ENCODE measurements at regions not wholly inside any gene's neighbourhood (a gene's known extent, or its start where the extent isn't known, plus 50 kb on each side); places are given as distances from the start of the nearest gene placed in this dataset.
A peak's percentile ranks its signal among the peaks of the same experiment; 100 is the strongest.

DNA sequence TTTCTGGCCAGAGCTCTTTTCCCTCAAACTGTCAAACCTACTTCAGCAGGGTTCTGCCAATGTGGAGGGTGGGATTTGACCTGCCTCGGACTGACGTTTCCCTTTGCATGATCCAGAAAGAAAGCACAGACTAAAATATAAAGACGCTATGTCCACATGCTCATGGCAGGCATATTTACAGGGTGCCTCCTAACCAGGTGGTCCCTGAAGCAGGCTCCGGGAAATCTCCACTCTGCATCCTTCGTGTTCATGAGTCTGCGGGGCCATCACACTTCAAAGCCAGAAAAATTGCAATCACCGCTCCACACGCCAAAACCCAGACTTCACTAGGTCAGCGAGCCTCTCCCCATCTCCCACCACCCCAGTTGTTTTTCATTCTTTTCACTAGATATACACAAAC is 143.3 kb upstream of the IGF1R start:
- Histone ChIP-seq H3K4me1 (no peaks in the 10 kb centered on the region), H3K27me3 (no peaks in the 10 kb centered on the region), H3K27ac (no peak overlapping the region), H3K4me3 (no peak overlapping the region), H3K9me3 (no peaks in the 10 kb centered on the region), H3K36me3 (no peaks in the 10 kb centered on the region)
- DNase-seq (no peak), FAIRE-seq (no peak), ATAC-seq (no peak)
- TF ChIP-seq, protein P1, sequence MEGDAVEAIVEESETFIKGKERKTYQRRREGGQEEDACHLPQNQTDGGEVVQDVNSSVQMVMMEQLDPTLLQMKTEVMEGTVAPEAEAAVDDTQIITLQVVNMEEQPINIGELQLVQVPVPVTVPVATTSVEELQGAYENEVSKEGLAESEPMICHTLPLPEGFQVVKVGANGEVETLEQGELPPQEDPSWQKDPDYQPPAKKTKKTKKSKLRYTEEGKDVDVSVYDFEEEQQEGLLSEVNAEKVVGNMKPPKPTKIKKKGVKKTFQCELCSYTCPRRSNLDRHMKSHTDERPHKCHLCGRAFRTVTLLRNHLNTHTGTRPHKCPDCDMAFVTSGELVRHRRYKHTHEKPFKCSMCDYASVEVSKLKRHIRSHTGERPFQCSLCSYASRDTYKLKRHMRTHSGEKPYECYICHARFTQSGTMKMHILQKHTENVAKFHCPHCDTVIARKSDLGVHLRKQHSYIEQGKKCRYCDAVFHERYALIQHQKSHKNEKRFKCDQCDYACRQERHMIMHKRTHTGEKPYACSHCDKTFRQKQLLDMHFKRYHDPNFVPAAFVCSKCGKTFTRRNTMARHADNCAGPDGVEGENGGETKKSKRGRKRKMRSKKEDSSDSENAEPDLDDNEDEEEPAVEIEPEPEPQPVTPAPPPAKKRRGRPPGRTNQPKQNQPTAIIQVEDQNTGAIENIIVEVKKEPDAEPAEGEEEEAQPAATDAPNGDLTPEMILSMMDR (IDR thresholded peaks at IDR 0.05) = no peak
- intact Hi-C loops (cut with DNase I) = no loop called here
- WGBS, 2 donors = 78 to 85% methylated on average over 9 of the region's 9 CpGs

DNA sequence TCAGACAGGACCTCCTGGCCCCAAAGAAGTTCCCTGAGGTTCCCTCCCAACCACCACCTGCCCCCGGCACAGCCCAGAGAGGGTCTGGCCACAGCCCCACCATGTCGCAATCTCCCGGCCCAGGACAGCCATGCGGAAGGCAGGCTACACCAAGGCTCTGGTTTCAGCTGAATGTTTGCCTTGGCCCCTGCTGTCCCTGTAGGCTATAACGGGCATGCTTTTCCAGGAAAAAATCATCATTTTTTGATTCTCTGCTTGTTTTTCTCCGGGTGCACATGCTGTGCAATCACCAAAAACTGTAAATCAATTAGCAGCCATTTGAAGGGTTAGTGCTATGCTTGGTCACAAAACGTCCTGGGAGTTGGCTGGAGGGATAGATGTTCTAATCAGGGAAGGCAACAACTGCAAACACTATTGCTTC is 142.7 kb upstream of the IGF1R start:
- Histone ChIP-seq H3K27me3 (no peaks in the 10 kb centered on the region), H3K27ac (no peak overlapping the region), H3K36me3 (no peaks in the 10 kb centered on the region), H3K4me1 (no peaks in the 10 kb centered on the region), H3K9me3 (no peaks in the 10 kb centered on the region), H3K4me3 (no peak overlapping the region)
- DNase-seq (no peak), FAIRE-seq (no peak), ATAC-seq (peak in 2 of 4 donors; percentile 25 to 47)
- intact Hi-C loops (cut with DNase I) = no loop called here
- TF ChIP-seq, protein P1 (IDR thresholded peaks at IDR 0.05) = no peak
- WGBS, 2 donors = 61 to 63% methylated on average over 7 of the region's 7 CpGs

DNA sequence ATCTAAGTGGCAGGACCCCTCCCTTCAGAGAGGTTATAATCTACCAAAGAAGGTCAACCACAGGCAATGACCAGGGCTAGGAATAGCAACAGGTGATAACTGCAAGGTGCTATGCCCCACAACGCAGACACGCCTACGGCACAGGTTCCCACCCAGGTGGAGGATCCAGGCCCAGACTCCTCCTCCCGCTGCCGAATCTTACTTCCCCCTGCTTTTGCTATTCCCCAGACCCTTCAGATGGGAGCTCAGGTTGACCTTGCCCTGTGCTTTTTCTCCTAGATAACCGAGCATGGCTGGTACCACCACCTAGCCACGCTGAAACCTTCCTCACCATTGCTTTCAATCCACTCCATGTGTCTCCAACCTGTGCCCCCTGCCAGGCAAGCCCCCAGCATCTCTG is 142.2 kb upstream of the IGF1R start:
- no peak overlapping the region for H3K27ac ChIP-seq
- no peaks in the 10 kb centered on the region for H3K9me3 ChIP-seq
- intact Hi-C loops (cut with DNase I) = no loop called here
- ATAC-seq = no peak
- no peak overlapping the region for H3K4me3 ChIP-seq
- no peaks in the 10 kb centered on the region for H3K4me1 ChIP-seq
- TF ChIP-seq, protein P1 (IDR thresholded peaks at IDR 0.05) = no peak
- 88 to 91% methylated on average over 7 of the region's 7 CpGs for WGBS, 2 donors
- FAIRE-seq = no peak
- H3K27me3 ChIP-seq = no peaks in the 10 kb centered on the region
- no peak for DNase-seq
- no peaks in the 10 kb centered on the region for H3K36me3 ChIP-seq

DNA sequence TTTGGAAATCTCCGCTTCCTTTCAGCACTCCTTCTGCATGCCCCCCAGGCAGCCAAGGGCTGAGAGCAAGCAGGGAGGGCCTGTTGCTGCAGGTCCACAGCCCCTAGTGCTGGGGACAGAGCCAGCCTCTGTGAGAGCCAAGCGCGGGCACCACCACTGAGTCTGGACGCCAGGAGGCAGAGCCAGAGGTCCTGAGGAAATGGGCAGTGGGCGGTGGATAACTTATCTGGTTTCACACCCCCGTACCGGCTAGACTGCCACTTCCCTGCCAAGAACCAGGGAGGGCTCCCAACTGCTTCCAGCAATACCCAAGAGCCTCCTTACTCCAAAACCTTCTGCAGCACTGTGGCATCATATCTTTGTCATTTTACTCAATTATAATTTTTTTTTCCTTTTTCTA is 141.6 kb upstream of the IGF1R start:
- intact Hi-C loops (cut with DNase I) = no loop called here
- H3K4me3 ChIP-seq = no peak overlapping the region
- no peaks in the 10 kb centered on the region for H3K36me3 ChIP-seq
- ATAC-seq (no peak), DNase-seq (no peak), FAIRE-seq (no peak)
- H3K4me1 ChIP-seq = no peaks in the 10 kb centered on the region
- no peaks in the 10 kb centered on the region for H3K9me3 ChIP-seq
- H3K27ac ChIP-seq = no peak overlapping the region
- TF ChIP-seq, protein P1 (IDR thresholded peaks at IDR 0.05) = no peak
- no peaks in the 10 kb centered on the region for H3K27me3 ChIP-seq
- WGBS, 2 donors = 61 to 63% methylated on average over 7 of the region's 7 CpGs

DNA sequence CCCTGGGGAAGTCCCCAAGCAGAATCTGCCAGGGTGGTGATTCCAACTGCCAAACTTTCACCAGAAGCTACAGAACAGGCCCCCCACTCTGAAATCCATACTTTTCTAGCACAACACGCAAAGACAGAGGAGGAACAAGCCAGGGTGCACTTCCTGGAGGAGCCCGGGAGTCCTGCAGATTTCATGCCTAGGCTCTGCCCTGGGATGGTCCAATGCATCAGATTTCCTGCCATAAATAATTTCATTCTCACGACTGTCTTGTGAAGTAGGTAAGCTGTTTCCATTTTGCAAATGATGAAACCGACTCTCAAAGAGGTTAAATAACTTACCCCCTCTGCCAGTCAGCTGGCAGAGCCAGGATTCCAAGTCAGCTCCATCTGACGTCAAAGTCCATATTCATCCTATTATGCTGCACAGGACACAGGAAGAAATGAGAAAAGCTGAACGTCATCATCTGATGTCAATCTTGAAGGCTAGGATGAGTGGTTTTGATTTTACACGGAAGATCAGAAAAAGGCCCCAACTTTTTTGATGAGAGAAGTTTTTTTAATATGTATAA is 134.8 kb upstream of the IGF1R start:
- intact Hi-C loops (cut with DNase I) = loop anchor here in 1 of 3 donors (10.0 kb wide), 1 partner anchor 551 kb away; no protein-coding TSS in a partner anchor
- Histone ChIP-seq H3K9me3 (no peaks in the 10 kb centered on the region), H3K4me1 (peaks cover 4 to 9% (median 6%) of the 10 kb centered on the region in 3 donors), H3K4me3 (peak overlapping the region in 2 of 4 donors; percentile 18 to 40), H3K36me3 (no peaks in the 10 kb centered on the region), H3K27ac (peak overlapping the region in 2 of 4 donors; percentile 72 to 75), H3K27me3 (no peaks in the 10 kb centered on the region)
- DNase-seq = no peak
- FAIRE-seq = no peak
- ATAC-seq = peak; percentile 38 to 74 (median 60)
- 32 to 35% methylated on average over 7 of the region's 7 CpGs for WGBS, 2 donors
- TF ChIP-seq, protein P1 (IDR thresholded peaks at IDR 0.05) = no peak
